ENCODE measurements at regions not wholly inside any gene's neighbourhood (a gene's known extent, or its start where the extent isn't known, plus 50 kb on each side); places are given as distances from the start of the nearest gene placed in this dataset.

DNA sequence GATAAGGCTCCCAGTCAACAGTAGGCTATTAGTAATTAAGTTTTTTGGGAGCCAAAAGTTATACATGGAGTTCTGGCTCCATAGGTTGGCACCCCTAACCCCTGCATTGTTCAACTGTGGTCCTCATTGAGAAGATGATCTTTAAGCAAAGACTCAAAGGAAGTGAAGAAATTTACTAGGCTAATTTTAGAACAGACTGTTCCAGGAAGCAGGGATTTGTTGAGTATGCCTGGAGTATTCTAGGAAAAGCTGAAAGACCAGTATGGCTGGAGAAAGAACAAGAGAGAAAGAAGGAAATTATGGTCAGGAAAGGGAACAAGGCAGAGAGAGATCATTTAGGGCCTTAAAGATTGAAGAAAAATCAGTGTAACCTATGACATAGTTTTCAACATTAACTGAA lies 125.1 kb downstream of the PMAIP1 start:
- no peak for DNase-seq (ENCODE audit: low read depth in 1 of 2, low spot score in 1 of 2)
- Histone ChIP-seq H3K27ac (replicated peaks) (no peak overlapping the region), H3K27me3 (ENCODE audit: insufficient read depth, poor library complexity, severe bottlenecking) (no peaks in the 10 kb centered on the region), H3K4me3 (replicated peaks; ENCODE audit: insufficient read depth, low read length) (no peak overlapping the region)
- TF ChIP-seq, protein P1, sequence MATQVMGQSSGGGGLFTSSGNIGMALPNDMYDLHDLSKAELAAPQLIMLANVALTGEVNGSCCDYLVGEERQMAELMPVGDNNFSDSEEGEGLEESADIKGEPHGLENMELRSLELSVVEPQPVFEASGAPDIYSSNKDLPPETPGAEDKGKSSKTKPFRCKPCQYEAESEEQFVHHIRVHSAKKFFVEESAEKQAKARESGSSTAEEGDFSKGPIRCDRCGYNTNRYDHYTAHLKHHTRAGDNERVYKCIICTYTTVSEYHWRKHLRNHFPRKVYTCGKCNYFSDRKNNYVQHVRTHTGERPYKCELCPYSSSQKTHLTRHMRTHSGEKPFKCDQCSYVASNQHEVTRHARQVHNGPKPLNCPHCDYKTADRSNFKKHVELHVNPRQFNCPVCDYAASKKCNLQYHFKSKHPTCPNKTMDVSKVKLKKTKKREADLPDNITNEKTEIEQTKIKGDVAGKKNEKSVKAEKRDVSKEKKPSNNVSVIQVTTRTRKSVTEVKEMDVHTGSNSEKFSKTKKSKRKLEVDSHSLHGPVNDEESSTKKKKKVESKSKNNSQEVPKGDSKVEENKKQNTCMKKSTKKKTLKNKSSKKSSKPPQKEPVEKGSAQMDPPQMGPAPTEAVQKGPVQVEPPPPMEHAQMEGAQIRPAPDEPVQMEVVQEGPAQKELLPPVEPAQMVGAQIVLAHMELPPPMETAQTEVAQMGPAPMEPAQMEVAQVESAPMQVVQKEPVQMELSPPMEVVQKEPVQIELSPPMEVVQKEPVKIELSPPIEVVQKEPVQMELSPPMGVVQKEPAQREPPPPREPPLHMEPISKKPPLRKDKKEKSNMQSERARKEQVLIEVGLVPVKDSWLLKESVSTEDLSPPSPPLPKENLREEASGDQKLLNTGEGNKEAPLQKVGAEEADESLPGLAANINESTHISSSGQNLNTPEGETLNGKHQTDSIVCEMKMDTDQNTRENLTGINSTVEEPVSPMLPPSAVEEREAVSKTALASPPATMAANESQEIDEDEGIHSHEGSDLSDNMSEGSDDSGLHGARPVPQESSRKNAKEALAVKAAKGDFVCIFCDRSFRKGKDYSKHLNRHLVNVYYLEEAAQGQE (IDR thresholded peaks at IDR 0.05; ENCODE audit: insufficient replicate concordance, low read depth), result no peak
- TF ChIP-seq POLR2AphosphoS5 (IDR thresholded peaks at IDR 0.05; ENCODE audit: low read depth) (no peak), GABPA (IDR thresholded peaks at IDR 0.05; ENCODE audit: low read depth) (no peak), SPI1 (IDR thresholded peaks at IDR 0.05; ENCODE audit: borderline replicate concordance, low read depth) (no peak)
- TF ChIP-seq, protein P2, sequence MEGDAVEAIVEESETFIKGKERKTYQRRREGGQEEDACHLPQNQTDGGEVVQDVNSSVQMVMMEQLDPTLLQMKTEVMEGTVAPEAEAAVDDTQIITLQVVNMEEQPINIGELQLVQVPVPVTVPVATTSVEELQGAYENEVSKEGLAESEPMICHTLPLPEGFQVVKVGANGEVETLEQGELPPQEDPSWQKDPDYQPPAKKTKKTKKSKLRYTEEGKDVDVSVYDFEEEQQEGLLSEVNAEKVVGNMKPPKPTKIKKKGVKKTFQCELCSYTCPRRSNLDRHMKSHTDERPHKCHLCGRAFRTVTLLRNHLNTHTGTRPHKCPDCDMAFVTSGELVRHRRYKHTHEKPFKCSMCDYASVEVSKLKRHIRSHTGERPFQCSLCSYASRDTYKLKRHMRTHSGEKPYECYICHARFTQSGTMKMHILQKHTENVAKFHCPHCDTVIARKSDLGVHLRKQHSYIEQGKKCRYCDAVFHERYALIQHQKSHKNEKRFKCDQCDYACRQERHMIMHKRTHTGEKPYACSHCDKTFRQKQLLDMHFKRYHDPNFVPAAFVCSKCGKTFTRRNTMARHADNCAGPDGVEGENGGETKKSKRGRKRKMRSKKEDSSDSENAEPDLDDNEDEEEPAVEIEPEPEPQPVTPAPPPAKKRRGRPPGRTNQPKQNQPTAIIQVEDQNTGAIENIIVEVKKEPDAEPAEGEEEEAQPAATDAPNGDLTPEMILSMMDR (IDR thresholded peaks at IDR 0.05; ENCODE audit: insufficient read depth, low read length), result no peak

DNA sequence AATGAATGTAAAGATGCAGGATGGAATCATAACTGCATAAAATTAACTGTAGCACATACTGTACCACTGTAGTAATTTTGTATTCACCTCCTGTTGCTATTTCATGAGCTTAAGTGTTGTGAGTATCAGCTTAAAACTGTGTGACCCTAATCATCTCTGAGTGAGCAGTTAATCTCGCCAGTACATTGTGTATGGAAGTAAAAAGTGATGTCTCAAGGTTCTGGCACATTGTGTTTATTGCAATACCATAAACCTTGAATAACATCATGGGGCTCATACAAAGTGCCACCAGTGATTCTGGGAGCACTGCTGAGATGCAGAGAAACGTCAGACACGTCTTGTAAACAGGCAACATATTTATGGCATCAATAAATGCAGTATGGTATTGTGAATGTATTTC lies 124.5 kb downstream of the PMAIP1 start:
- DNase-seq (ENCODE audit: low read depth in 1 of 2, low spot score in 1 of 2), result no peak
- no peaks in the 10 kb centered on the region for H3K27me3 ChIP-seq (ENCODE audit: insufficient read depth, poor library complexity, severe bottlenecking)
- TF ChIP-seq GABPA (IDR thresholded peaks at IDR 0.05; ENCODE audit: low read depth), result no peak
- TF ChIP-seq, protein P1 (IDR thresholded peaks at IDR 0.05; ENCODE audit: insufficient replicate concordance, low read depth), result no peak
- no peak for TF ChIP-seq POLR2AphosphoS5 (IDR thresholded peaks at IDR 0.05; ENCODE audit: low read depth)
- TF ChIP-seq SPI1 (IDR thresholded peaks at IDR 0.05; ENCODE audit: borderline replicate concordance, low read depth), result no peak
- TF ChIP-seq, protein P2 (IDR thresholded peaks at IDR 0.05; ENCODE audit: insufficient read depth, low read length), result no peak
- no peak overlapping the region for H3K27ac ChIP-seq (replicated peaks)
- H3K4me3 ChIP-seq (replicated peaks; ENCODE audit: insufficient read depth, low read length), result no peak overlapping the region

DNA sequence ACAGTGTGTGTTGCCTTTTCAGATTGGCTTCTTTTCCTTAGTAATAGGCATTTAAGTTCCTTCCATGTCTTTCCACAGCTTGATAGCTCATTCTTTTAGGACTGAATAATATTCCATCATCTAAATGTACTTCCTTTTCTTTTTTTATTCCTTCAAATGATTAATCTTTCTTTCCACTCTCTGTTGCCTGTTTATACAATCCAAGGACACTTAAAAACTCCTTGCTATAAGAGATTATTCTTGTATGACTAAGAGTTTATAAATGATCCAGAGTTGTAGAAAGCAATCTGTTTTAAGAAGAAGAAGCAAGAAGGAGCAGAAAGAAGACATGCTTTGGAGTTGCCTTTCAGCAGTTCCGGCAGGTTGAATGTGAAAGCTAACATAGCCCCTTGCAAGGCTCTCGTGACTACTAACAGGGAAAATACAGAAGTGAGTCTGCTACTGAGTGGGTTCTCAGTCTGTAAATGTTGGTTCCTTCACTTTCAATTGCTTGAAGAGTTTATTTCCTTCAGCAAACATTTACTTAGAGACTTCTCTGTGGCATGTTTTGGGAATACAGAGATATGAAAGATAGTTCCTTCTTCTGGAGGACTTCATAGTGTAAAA lies 123.0 kb downstream of the PMAIP1 start:
- no peak for TF ChIP-seq GABPA (IDR thresholded peaks at IDR 0.05; ENCODE audit: low read depth)
- no peak for TF ChIP-seq POLR2AphosphoS5 (IDR thresholded peaks at IDR 0.05; ENCODE audit: low read depth)
- no peak for TF ChIP-seq SPI1 (IDR thresholded peaks at IDR 0.05; ENCODE audit: borderline replicate concordance, low read depth)
- TF ChIP-seq, protein P2 (IDR thresholded peaks at IDR 0.05; ENCODE audit: insufficient read depth, low read length), result no peak
- TF ChIP-seq, protein P1 (IDR thresholded peaks at IDR 0.05; ENCODE audit: insufficient replicate concordance, low read depth), result no peak
- Histone ChIP-seq H3K4me3 (replicated peaks; ENCODE audit: insufficient read depth, low read length) (no peak overlapping the region), H3K27ac (replicated peaks) (no peak overlapping the region), H3K27me3 (ENCODE audit: insufficient read depth, poor library complexity, severe bottlenecking) (no peaks in the 10 kb centered on the region)
- DNase-seq (ENCODE audit: low read depth in 1 of 2, low spot score in 1 of 2), result no peak

All from HL-60 (cell line).